H1 (cell line): ENCODE measurements at regions not wholly inside any gene's neighbourhood (a gene's known extent, or its start where the extent isn't known, plus 50 kb on each side); places are given as distances from the start of the nearest gene placed in this dataset.

Experiments
- ATF3 ChIP-seq: IDR thresholded peaks from 2 replicates; pipeline ENCODE4 v1.6.1; 2011; ENCODE audit warnings: low read depth, mild to moderate bottlenecking, low read length; ENCODE audit not compliant: insufficient read depth
- BRCA1 ChIP-seq: IDR thresholded peaks from 2 replicates; pipeline ENCODE4 v1.6.1; 2012; ENCODE audit warnings: low read depth, low read length, improper control_type of control experiment
- CEBPB ChIP-seq: IDR thresholded peaks from 2 replicates; pipeline ENCODE4 v1.6.1; 2012; ENCODE audit warnings: low read depth, low read length
- EP300 ChIP-seq, 2 experiments: IDR thresholded peaks; 1 replicate in 1 of 2; 2 replicates in 1 of 2; pipeline ENCODE4 v1.6.1; 2011 to 2012; ENCODE audit warnings: low read depth in 2 of 2, low read length in 2 of 2, mild to moderate bottlenecking in 2 of 2, borderline replicate concordance in 1 of 2, inconsistent platforms in 1 of 2, moderate library complexity in 1 of 2
- GABPA ChIP-seq: IDR thresholded peaks from 2 replicates; pipeline ENCODE4 v1.6.1; 2011; ENCODE audit warnings: mild to moderate bottlenecking, low read length, moderate library complexity, borderline replicate concordance; ENCODE audit not compliant: insufficient read depth
- GTF2F1 ChIP-seq: IDR thresholded peaks from 2 replicates; pipeline ENCODE4 v1.6.1; 2012; ENCODE audit warnings: low read depth, low read length, improper control_type of control experiment, borderline replicate concordance
- POLR2A ChIP-seq, 2 experiments: IDR thresholded peaks; 1 replicate in 1 of 2; 2 replicates in 1 of 2; pipeline ENCODE4 v1.6.1; 2011; ENCODE audit warnings: low read depth in 2 of 2, low read length in 2 of 2, mild to moderate bottlenecking in 2 of 2; ENCODE audit errors: control extremely low read depth in 1 of 2
- POLR2AphosphoS5 ChIP-seq: IDR thresholded peaks from 2 replicates; pipeline ENCODE4 v1.6.1; 2011; ENCODE audit warnings: low read depth, low read length
- SRF ChIP-seq: IDR thresholded peaks from 2 replicates; pipeline ENCODE4 v1.6.1; 2011; ENCODE audit warnings: mild to moderate bottlenecking, low read depth, low read length, moderate library complexity
- TF ChIP-seq, protein P1 (sequence below), 3 experiments: IDR thresholded peaks; 1 replicate in 2 of 3; 2 replicates in 1 of 3; pipeline versions ENCODE4 v1.5.1 to v1.6.1; 2011; ENCODE audit warnings: low read length in 3 of 3, mild to moderate bottlenecking in 3 of 3, inconsistent platforms in 2 of 3, low read depth in 1 of 3, moderate library complexity in 1 of 3; ENCODE audit not compliant: insufficient read depth in 1 of 3; ENCODE audit errors: control extremely low read depth in 1 of 3

- TF ChIP-seq CEBPB (no peak), POLR2A (IDR thresholded peaks at IDR 0.05; ENCODE audit: control extremely low read depth in 1 of 2, low read depth in 2 of 2, low read length in 2 of 2) (no peak), BRCA1 (no peak), ATF3 (no peak), POLR2AphosphoS5 (no peak), SRF (no peak), GTF2F1 (no peak), EP300 (IDR thresholded peaks at IDR 0.05; ENCODE audit: borderline replicate concordance in 1 of 2, low read depth in 2 of 2, low read length in 2 of 2) (no peak), GABPA (no peak)
- TF ChIP-seq, protein P1, sequence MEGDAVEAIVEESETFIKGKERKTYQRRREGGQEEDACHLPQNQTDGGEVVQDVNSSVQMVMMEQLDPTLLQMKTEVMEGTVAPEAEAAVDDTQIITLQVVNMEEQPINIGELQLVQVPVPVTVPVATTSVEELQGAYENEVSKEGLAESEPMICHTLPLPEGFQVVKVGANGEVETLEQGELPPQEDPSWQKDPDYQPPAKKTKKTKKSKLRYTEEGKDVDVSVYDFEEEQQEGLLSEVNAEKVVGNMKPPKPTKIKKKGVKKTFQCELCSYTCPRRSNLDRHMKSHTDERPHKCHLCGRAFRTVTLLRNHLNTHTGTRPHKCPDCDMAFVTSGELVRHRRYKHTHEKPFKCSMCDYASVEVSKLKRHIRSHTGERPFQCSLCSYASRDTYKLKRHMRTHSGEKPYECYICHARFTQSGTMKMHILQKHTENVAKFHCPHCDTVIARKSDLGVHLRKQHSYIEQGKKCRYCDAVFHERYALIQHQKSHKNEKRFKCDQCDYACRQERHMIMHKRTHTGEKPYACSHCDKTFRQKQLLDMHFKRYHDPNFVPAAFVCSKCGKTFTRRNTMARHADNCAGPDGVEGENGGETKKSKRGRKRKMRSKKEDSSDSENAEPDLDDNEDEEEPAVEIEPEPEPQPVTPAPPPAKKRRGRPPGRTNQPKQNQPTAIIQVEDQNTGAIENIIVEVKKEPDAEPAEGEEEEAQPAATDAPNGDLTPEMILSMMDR (IDR thresholded peaks at IDR 0.05; ENCODE audit: control extremely low read depth in 1 of 3, insufficient read depth in 1 of 3, low read depth in 1 of 3, low read length in 3 of 3) = no peak
Observed at GRCh38 chr4:119946359-119946758, 120.3 kb downstream of the MAD2L1 start.
